Activated T-helper 1 cell treated with anti-CD3 and anti-CD28 coated beads, Interleukin-12 subunit alpha, Interleukin-12 subunit beta, Interleukin-2, Interleukin-4 antibody, amounts not matched to agents 30 ng/mL and 10 ng/mL and 1 ng/mL, durations not matched to agents 14 hours and 24 hours and 36 hours (primary cell): ENCODE measurements at regions not wholly inside any gene's neighbourhood (a gene's known extent, or its start where the extent isn't known, plus 50 kb on each side); places are given as distances from the start of the nearest gene placed in this dataset.
"Not testable (repeated sequence)": the region's sequence is repeated elsewhere in the genome, so short reads cannot be mapped to it uniquely, and the experiment has no call there.

Experiments
- DNase-seq: peaks from one replicate; pipeline ENCODE4 v3.0.0; 2021; ENCODE audit warnings: low spot score
- H3K27ac Mint-ChIP-seq: one replicate; pipeline ENCODE4 v1.8.0; 2021; ENCODE audit warnings: mild to moderate bottlenecking, mixed read lengths
- H3K27me3 Mint-ChIP-seq: one replicate; pipeline ENCODE4 v1.8.0; 2022; ENCODE audit warnings: mild to moderate bottlenecking, moderate library complexity, mixed read lengths; ENCODE audit not compliant: insufficient read depth
- H3K36me3 Mint-ChIP-seq: one replicate; pipeline ENCODE4 v1.8.0; 2021; ENCODE audit warnings: low read depth, mixed read lengths
- H3K4me1 Mint-ChIP-seq: one replicate; pipeline ENCODE4 v1.8.0; 2021; ENCODE audit warnings: low read depth, mixed read lengths
- H3K4me3 Mint-ChIP-seq: one replicate; pipeline ENCODE4 v1.8.0; 2021; ENCODE audit warnings: mild to moderate bottlenecking, moderate library complexity, mixed read lengths
- H3K9me3 Mint-ChIP-seq: one replicate; pipeline ENCODE4 v1.8.0; 2021; ENCODE audit warnings: mixed read lengths
- intact Hi-C: fragments of 100-400 bp; cut with micrococcal nuclease; formaldehyde crosslinking; loops from one replicate; pipeline ENCODE4 v1.15.1; 2024

DNA sequence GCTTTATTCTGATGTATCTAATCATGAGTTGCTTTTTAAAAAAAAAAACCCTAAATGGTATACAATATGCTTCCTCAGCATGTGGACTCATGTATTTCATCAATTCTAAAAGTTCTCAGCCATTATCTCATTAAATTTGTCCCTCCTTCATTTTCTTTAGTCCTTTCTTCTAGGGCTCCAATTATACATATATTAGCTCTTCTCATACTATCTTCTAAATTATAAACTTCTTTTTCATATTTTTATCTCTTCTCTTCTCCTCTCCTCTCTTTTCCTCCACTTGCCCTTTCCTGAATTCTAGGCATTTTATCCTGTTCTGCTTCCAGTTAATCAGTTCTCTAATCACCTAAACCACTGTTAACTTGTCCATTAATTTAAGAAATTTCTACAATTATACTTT is 55.0 kb upstream of the IL33 start:
- no peak overlapping the region for H3K4me3 Mint-ChIP-seq
- peaks cover 4% of the 10 kb centered on the region for H3K27me3 Mint-ChIP-seq
- no peak overlapping the region for H3K27ac Mint-ChIP-seq
- intact Hi-C loops: no loop called here
- no peaks in the 10 kb centered on the region for H3K36me3 Mint-ChIP-seq
- H3K4me1 Mint-ChIP-seq: no peaks in the 10 kb centered on the region
- no peak for DNase-seq
- H3K9me3 Mint-ChIP-seq: peaks cover 22% of the 10 kb centered on the region

DNA sequence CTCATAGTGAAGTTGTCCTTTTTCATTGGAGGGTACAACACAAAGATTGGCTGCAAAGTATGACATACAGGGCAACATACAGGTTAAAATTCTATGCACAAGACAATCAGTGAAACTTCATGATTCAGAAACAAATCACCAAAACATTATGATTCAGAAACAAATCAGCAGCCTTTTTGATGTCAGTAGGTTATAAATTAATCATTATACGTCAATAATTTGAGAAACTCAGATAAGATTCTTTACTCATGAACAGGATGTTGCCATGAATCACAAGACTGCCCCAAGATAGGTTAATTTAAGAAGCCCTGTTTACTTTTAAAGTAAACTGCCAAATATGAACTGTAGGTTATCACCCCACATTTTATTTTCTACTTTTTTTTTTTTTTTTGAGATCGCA is 62.2 kb upstream of the IL33 start:
- peaks cover 6% of the 10 kb centered on the region for H3K27me3 Mint-ChIP-seq
- no peak overlapping the region for H3K4me3 Mint-ChIP-seq
- no peaks in the 10 kb centered on the region for H3K4me1 Mint-ChIP-seq
- H3K36me3 Mint-ChIP-seq: no peaks in the 10 kb centered on the region
- intact Hi-C loops: no loop called here
- DNase-seq: no peak
- H3K27ac Mint-ChIP-seq: no peak overlapping the region
- peaks cover 3% of the 10 kb centered on the region for H3K9me3 Mint-ChIP-seq

DNA sequence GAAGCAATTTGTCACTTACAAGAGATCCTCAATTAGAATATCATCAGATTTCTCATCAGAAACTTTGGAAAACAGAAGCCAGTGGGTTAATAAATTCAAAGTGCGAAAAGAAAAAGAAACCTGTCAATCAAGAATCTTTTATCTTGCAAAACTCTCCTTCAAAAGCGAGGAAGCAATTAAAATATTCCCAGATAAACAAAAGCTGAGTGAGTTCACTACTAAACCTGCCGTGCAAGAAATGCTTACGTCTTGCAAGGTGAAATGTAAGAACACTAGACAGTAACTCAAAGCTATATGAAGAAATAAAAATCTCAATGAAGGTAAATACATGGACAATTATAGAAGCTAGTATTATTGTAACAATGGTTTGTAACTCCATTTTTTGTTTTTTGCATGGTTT is 62.8 kb upstream of the IL33 start:
- peaks cover 3% of the 10 kb centered on the region for H3K9me3 Mint-ChIP-seq
- no peak overlapping the region for H3K27ac Mint-ChIP-seq
- no peaks in the 10 kb centered on the region for H3K36me3 Mint-ChIP-seq
- no peaks in the 10 kb centered on the region for H3K4me1 Mint-ChIP-seq
- DNase-seq: no peak
- peaks cover 6% of the 10 kb centered on the region for H3K27me3 Mint-ChIP-seq
- H3K4me3 Mint-ChIP-seq: no peak overlapping the region
- intact Hi-C loops: no loop called here

DNA sequence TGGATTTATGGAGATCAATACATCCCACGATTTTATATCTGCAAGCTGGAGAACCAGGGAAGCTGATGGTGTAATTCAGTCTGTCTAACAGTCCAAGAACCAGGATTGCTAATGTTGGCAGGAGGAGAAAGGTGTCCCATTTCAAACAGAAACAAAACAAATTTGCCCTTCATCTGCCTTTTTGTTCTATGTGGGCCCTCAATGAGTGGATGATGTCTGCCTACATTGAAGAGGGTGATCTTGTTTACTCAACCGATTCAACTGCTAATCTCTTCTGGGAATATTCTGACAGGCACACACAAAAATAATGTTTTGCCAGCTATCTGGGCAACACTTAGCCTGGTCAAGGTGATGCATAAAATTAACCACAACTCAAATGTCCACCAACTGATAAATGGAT is 65.1 kb upstream of the IL33 start:
- Mint-ChIP-seq H3K4me1 (no peaks in the 10 kb centered on the region), H3K9me3 (peaks cover 3% of the 10 kb centered on the region), H3K27me3 (peaks cover 2% of the 10 kb centered on the region), H3K4me3 (no peak overlapping the region), H3K27ac (no peak overlapping the region), H3K36me3 (no peaks in the 10 kb centered on the region)
- no peak for DNase-seq
- intact Hi-C loops: no loop called here

DNA sequence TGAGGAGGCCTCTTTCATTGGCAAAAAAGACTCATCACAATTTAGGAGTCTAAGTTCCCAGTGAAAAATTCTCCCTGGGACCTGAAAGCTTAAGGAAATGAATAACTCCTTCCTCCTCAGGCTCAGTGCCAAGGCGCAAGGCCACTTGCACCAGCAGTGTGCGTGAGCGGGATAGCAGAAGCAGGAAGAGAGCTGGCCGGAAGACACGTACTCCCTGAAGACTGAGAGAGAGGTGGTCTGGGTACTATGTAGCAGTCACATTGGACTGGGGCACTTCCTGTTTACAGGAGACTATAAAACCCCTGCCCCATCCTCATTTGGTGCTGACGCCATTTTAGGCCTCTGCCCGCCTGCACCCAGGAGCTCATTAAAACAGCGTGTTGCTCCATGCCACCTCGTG is 66.3 kb upstream of the IL33 start:
- peaks cover 3% of the 10 kb centered on the region for H3K9me3 Mint-ChIP-seq
- H3K4me1 Mint-ChIP-seq: no peaks in the 10 kb centered on the region
- H3K27me3 Mint-ChIP-seq: peaks cover 2% of the 10 kb centered on the region
- no peaks in the 10 kb centered on the region for H3K36me3 Mint-ChIP-seq
- H3K4me3 Mint-ChIP-seq: no peak overlapping the region
- H3K27ac Mint-ChIP-seq: no peak overlapping the region
- no peak for DNase-seq
- intact Hi-C loops: no loop called here

DNA sequence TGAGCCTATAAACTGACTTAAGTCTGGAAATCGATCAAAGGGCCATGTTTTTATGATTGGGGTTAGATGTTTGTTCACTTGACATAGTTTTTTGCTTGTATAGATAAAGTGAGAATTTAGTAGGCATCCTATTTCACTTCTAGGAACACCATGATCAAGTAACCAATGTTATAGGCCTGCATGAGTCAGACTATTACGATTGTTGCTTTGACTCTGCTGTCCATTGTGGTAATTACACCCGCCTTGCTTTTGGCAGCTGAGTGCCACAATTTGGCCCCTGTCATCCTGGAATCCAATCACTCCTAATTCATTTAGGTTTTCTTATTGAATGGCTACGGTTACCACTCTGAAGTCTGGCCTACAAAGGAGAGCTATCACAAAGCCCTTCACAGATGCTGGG is 67.8 kb upstream of the IL33 start:
- H3K36me3 Mint-ChIP-seq: no peaks in the 10 kb centered on the region
- H3K4me3 Mint-ChIP-seq: no peak overlapping the region
- no peaks in the 10 kb centered on the region for H3K4me1 Mint-ChIP-seq
- H3K9me3 Mint-ChIP-seq: no peaks in the 10 kb centered on the region
- H3K27ac Mint-ChIP-seq: no peak overlapping the region
- intact Hi-C loops: no loop called here
- no peak for DNase-seq
- peaks cover 2% of the 10 kb centered on the region for H3K27me3 Mint-ChIP-seq

DNA sequence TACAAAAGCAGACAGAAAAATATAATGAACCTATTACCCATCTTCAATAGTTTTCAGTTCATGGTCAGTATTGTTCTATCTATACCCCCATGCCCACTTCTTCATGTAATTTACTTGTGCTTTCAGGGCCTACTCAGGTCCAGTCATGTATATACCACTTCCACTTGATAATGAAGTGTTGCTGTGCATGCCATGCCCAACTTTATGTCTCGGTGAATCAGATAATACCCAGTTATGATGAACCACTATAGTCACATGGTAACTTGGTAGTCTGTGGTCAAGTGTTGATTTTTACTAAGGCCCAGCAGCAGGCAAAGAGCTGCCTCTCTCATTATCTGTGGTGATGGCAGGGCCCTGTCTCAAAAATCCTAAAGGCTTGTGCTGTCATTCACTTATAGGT is 70.7 kb upstream of the IL33 start:
- Mint-ChIP-seq H3K4me3 (no peak overlapping the region), H3K9me3 (no peaks in the 10 kb centered on the region), H3K36me3 (no peaks in the 10 kb centered on the region), H3K27ac (no peak overlapping the region), H3K4me1 (no peaks in the 10 kb centered on the region), H3K27me3 (no peaks in the 10 kb centered on the region)
- DNase-seq: no peak
- intact Hi-C loops: no loop called here

DNA sequence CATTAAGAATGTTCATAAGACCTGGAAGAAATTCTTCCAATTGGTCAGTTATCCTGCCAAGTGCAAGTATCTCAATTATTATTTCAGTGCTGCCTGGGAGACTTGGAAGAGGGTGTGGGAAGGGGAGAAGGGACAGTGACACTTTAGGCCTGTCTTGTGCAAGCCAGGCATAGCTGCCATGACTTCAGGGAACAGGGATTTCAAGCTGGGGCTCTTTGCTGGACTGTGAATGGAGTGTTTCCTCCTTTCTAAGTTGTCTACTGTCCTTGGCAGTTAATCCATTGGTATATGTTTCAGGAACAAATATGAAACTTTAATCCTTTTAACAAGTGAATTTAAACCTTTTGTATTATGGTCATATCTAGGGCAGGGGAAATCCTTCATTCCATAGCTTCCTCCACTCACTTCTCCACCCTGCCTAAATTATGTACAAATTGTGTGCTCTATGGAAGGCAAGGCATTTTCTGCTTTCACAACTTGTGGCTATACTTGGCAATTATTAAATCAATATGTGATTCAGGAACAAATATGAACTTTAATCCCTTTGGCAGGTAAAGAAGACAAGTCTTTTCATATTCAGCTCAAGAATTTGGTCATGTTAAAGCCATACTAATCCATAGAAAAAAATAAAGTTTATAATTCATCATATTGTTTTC is 72.7 kb upstream of the IL33 start:
- no peak for DNase-seq
- intact Hi-C loops: no loop called here
- no peaks in the 10 kb centered on the region for H3K27me3 Mint-ChIP-seq
- H3K27ac Mint-ChIP-seq: no peak overlapping the region
- no peaks in the 10 kb centered on the region for H3K9me3 Mint-ChIP-seq
- no peaks in the 10 kb centered on the region for H3K36me3 Mint-ChIP-seq
- no peak overlapping the region for H3K4me3 Mint-ChIP-seq
- no peaks in the 10 kb centered on the region for H3K4me1 Mint-ChIP-seq

DNA sequence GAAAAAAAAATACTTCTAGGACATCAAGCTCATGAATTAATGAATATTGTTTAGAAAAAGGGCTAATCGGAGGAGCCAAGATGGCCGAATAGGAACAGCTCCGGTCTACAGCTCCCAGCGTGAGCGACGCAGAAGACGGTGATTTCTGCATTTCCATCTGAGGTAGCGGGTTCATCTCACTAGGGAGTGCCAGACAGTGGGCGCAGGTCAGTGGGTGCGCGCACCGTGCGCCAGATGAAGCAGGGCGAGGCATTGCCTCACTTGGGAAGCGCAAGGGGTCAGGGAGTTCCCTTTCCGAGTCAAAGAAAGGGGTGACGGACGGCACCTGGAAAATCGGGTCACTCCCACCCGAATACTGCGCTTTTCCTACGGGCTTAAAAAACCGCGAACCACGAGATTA is 79.8 kb upstream of the IL33 start:
- H3K36me3 Mint-ChIP-seq, H3K27ac Mint-ChIP-seq, DNase-seq, H3K9me3 Mint-ChIP-seq, H3K4me3 Mint-ChIP-seq, H3K4me1 Mint-ChIP-seq, intact Hi-C loops, H3K27me3 Mint-ChIP-seq: not testable (repeated sequence)

DNA sequence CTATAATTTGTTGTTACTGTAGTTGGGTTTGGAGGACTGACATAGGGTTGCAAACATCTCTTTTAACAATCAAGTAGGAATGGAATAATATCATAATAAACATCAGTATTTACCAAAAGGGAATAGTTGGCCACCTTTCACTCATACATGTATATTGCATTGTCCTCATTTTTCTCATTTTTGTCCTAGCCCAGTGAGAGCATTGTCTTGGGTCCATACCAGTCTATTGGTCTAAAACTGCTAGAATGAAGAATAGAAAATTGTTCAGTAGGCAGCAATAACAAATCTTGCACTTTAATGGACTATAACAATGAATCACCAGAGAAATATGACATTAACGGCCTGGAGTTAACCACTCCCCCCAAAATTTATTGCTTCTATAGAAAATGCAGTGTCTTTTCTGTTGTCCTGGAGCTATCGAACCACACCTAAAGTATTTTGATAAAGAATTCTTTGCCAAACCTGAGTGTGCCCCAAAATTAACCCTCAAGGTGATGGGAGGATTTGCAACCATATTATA is 80.9 kb upstream of the IL33 start:
- H3K27ac Mint-ChIP-seq: no peak overlapping the region
- intact Hi-C loops: no loop called here
- no peaks in the 10 kb centered on the region for H3K36me3 Mint-ChIP-seq
- no peaks in the 10 kb centered on the region for H3K9me3 Mint-ChIP-seq
- H3K4me3 Mint-ChIP-seq: no peak overlapping the region
- peaks cover 9% of the 10 kb centered on the region for H3K27me3 Mint-ChIP-seq
- no peak for DNase-seq
- peaks cover 8% of the 10 kb centered on the region for H3K4me1 Mint-ChIP-seq

DNA sequence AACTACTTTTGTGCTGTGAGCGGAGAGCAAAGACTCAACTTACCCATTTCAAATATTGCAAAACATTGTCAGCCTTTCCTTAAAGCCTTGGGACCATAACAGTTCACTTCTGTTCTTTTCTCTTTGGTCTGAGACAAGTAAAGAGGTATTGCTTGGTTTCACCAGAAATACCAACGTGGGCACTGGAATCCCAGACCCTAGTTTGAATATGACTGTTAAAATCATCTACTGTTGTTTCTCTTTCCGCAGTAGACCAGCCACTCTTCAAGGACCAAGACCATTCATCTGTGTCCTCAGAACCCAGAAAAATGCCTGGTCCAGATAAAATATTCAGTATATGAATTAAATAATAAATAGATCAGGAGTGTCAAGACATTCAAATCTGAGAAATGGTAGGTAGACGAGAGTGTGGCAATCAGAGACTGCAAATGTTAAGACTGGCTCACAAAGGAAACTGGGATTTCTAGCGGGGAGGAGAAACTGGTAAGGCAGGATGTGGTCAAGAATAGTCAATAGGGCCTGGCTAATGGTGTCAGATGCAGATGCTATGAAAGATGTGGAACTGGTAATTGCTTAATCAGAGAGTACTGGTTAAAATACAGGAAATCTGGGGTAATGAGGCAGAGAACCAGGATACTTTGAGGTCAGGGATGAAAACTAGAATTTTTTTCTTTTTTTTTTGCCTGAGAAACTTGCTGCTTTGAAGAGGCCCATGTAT is 82.1 kb upstream of the IL33 start:
- intact Hi-C loops: no loop called here

DNA sequence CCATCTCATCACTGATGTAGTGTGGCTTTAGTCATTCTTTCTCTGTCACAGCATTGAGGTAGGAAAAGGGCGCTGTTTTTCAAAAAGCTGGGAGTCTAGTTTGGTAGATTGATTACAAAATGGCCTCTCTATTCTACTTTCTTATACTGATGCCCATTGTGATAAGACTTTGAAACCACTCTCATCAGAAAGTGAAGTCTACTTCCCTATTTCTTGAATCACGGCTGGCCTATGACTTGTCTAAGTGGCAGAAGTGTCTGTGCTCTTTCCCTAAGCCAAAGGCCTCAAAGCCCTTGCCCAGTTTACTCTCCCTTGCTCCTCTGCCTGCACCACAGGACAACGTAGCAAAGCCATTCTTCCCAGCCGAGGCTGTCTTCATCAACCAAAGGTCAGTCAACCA is 83.0 kb upstream of the IL33 start:
- Mint-ChIP-seq H3K4me1 (peaks cover 8% of the 10 kb centered on the region), H3K4me3 (no peak overlapping the region), H3K9me3 (no peaks in the 10 kb centered on the region), H3K36me3 (no peaks in the 10 kb centered on the region), H3K27me3 (peaks cover 11% of the 10 kb centered on the region), H3K27ac (no peak overlapping the region)
- DNase-seq: no peak
- intact Hi-C loops: no loop called here

More for the DNA sequence above, 82.1 kb upstream of the IL33 start:
- Mint-ChIP-seq H3K4me1 (peaks cover 8% of the 10 kb centered on the region), H3K36me3 (no peaks in the 10 kb centered on the region), H3K27ac (no peak overlapping the region), H3K4me3 (no peak overlapping the region), H3K9me3 (no peaks in the 10 kb centered on the region), H3K27me3 (peaks cover 11% of the 10 kb centered on the region)
- no peak for DNase-seq

DNA sequence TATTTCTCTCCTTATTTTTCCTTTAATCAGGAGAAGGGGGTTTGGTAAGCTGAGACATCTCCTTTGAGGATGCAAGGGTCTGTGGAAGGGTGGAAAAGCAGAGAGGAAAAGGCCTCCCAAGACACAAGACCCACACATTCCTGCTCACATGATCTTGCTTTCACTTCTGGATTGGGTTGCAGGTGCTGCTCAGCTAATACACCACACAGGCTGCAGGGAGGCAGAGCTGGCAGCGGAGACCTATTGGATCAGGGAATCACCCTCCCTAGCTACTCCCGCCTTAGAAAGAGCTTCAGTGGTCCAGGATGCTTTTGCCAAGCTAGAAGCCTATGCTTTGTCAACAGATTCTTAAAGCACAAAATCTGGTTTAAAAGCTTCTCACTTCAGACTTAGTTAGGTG is 87.6 kb upstream of the IL33 start:
- no peaks in the 10 kb centered on the region for H3K9me3 Mint-ChIP-seq
- DNase-seq: no peak
- no peak overlapping the region for H3K27ac Mint-ChIP-seq
- intact Hi-C loops: no loop called here
- H3K4me3 Mint-ChIP-seq: no peak overlapping the region
- no peaks in the 10 kb centered on the region for H3K4me1 Mint-ChIP-seq
- H3K36me3 Mint-ChIP-seq: no peaks in the 10 kb centered on the region
- peaks cover 14% of the 10 kb centered on the region for H3K27me3 Mint-ChIP-seq
